ENCODE measurements at regions not wholly inside any gene's neighbourhood (a gene's known extent, or its start where the extent isn't known, plus 50 kb on each side); places are given as distances from the start of the nearest gene placed in this dataset.

- Histone ChIP-seq H3K27me3 (no peaks in the 10 kb centered on the region), H3K9me3 (peaks cover 0 to 2% (median 0%) of the 10 kb centered on the region in 12 donors), H3K36me3 (no peaks in the 10 kb centered on the region), H3K4me1 (no peaks in the 10 kb centered on the region), H3K27ac (no peak overlapping the region), H3K4me3 (no peak overlapping the region)
- ATAC-seq: no peak
- TF ChIP-seq CTCF (IDR thresholded peaks at IDR 0.05): no peak
- TF ChIP-seq POLR2A (IDR thresholded peaks at IDR 0.05): no peak
- no peak for DNase-seq
- intact Hi-C loops (cut with DNase I): no loop called here
Measured at GRCh38 chr2:226364217-226364616, 435.4 kb downstream of the IRS1 start.

DNA sequence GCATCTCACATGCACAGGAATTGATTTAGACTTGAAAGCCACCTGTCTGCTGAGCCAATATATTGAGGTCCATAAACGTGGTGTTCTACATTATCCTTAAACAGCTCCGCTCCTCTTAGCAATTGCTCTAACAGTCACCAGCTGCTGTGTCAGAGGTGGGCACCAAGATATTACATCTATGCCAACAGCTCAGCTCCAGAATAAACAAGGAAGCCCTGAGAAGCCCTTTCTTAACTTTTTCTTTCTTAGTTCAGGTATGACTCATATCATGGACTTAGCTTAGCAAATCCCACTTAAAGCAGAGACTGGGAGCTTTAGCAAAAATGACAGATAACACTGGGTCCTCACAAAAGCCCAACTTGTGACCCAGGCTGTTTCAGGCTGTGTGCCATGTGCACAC, 436.6 kb downstream of the IRS1 start:
- WGBS, 4 donors: 86 to 96% (median 91%) methylated on average over 2 of the region's 2 CpGs
- no peak for DNase-seq

DNA sequence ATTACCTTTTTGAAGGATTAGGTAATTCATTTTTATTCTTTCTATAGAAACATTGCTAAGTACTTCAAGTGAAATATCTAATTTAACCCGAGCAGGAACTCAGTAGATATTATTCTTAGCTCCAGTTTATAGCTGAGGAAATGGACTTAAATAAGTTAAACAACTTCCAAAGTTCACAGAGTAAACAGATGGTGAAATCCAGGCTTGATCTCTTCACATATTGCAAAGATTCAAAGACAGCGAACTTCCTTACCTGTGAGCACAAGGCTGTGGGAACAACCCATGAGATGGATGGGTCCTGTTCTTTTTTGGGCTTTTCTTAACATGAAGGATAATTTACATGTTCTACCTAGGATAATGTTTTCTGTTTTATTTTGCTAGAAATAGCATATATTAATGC, 439.0 kb downstream of the IRS1 start:
- Histone ChIP-seq H3K4me1 (no peaks in the 10 kb centered on the region), H3K36me3 (no peaks in the 10 kb centered on the region), H3K27me3 (no peaks in the 10 kb centered on the region), H3K9me3 (peaks cover 0 to 2% (median 0%) of the 10 kb centered on the region in 12 donors), H3K4me3 (no peak overlapping the region), H3K27ac (no peak overlapping the region)
- TF ChIP-seq CTCF (IDR thresholded peaks at IDR 0.05): no peak
- no peak for TF ChIP-seq POLR2A (IDR thresholded peaks at IDR 0.05)
- intact Hi-C loops (cut with DNase I): no loop called here
- 78 to 83% (median 79%) methylated on average over 2 of the region's 2 CpGs for WGBS, 4 donors
- DNase-seq: no peak
- ATAC-seq: no peak

More for the DNA sequence above, 436.6 kb downstream of the IRS1 start:
- Histone ChIP-seq H3K27ac (no peak overlapping the region), H3K9me3 (peaks cover 0 to 2% (median 0%) of the 10 kb centered on the region in 12 donors), H3K4me3 (no peak overlapping the region), H3K4me1 (no peaks in the 10 kb centered on the region), H3K36me3 (no peaks in the 10 kb centered on the region), H3K27me3 (no peaks in the 10 kb centered on the region)
- intact Hi-C loops (cut with DNase I): no loop called here
- no peak for ATAC-seq
- TF ChIP-seq CTCF (IDR thresholded peaks at IDR 0.05) (no peak), POLR2A (IDR thresholded peaks at IDR 0.05) (no peak)

DNA sequence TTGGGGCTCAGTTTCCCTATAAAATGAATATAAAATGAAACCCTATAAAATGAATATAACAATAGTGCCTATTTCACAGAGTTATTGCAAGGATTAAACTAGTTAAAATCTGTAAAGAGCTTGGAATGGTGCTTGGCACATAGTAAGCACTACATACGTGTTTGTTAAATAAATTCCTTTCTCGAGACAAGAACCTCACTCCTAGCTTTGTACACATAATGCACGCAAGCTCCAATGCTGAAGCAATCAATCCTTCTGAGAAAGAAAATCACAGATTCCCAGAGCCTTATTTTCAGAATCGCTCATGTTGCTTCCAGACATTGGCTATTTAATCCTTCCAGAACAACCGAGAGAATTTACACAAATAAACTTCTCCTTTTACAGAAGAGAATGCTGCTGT, 440.9 kb downstream of the IRS1 start:
- H3K4me3 ChIP-seq: no peak overlapping the region
- no peaks in the 10 kb centered on the region for H3K27me3 ChIP-seq
- intact Hi-C loops (cut with DNase I): no loop called here
- peaks cover 0 to 7% (median 0%) of the 10 kb centered on the region in 12 donors for H3K4me1 ChIP-seq
- DNase-seq (no peak), ATAC-seq (no peak)
- peaks cover 0 to 2% (median 0%) of the 10 kb centered on the region in 12 donors for H3K9me3 ChIP-seq
- no peak overlapping the region for H3K27ac ChIP-seq
- 72 to 90% (median 81%) methylated on average over 5 of the region's 5 CpGs for WGBS, 4 donors
- no peak for TF ChIP-seq CTCF (IDR thresholded peaks at IDR 0.05)
- TF ChIP-seq POLR2A (IDR thresholded peaks at IDR 0.05): no peak
- no peaks in the 10 kb centered on the region for H3K36me3 ChIP-seq

All from heart left ventricle (tissue), 16 donors.